ENCODE measurements at regions not wholly inside any gene's neighbourhood (a gene's known extent, or its start where the extent isn't known, plus 50 kb on each side); places are given as distances from the start of the nearest gene placed in this dataset.

GRCh38 chr5:67902497-67902830, 313.1 kb upstream of the PIK3R1 start:
- Histone ChIP-seq H2BK120ac (ENCODE audit: low read depth, low read length) (no peak overlapping the region), H3K18ac (ENCODE audit: low read length) (no peak overlapping the region), H3K23ac (ENCODE audit: low read depth, low read length, poor library complexity) (no peak overlapping the region), H2BK12ac (ENCODE audit: low read length) (no peak overlapping the region), H3K4me2 (ENCODE audit: insufficient read depth, low read length, poor library complexity, severe bottlenecking) (no peak overlapping the region), H4K91ac (ENCODE audit: low read depth, low read length, poor library complexity) (no peak overlapping the region), H3K27me3 (ENCODE audit: control insufficient read depth in 3 of 3, insufficient read depth in 3 of 3, low read depth in 1 of 3, low read length in 3 of 3) (no peaks in the 10 kb centered on the region), H3K36me3 (replicated peaks in 1 of 2; ENCODE audit: control insufficient read depth in 2 of 2, insufficient read depth in 2 of 2, low read length in 2 of 2) (no peaks in the 10 kb centered on the region), H2AK5ac (ENCODE audit: low read depth, low read length) (no peak overlapping the region), H3K4me3 (ENCODE audit: low read length in 2 of 2) (no peak overlapping the region), H2AFZ (ENCODE audit: low read length) (no peak overlapping the region), H3K9ac (ENCODE audit: low read depth, low read length, poor library complexity) (no peak overlapping the region), H2BK5ac (ENCODE audit: low read length) (no peak overlapping the region), H3K14ac (ENCODE audit: low read length) (no peak overlapping the region), H3K9me3 (replicated peaks in 1 of 2; ENCODE audit: control insufficient read depth in 2 of 2, insufficient read depth in 1 of 2, low read depth in 1 of 2, low read length in 2 of 2) (no peaks in the 10 kb centered on the region), H3K27ac (replicated peaks; ENCODE audit: low read length) (no peak overlapping the region), H2BK15ac (ENCODE audit: low read length) (no peak overlapping the region), H3K4me1 (ENCODE audit: control insufficient read depth in 2 of 2, insufficient read depth in 1 of 2, low read depth in 1 of 2, low read length in 2 of 2) (no peaks in the 10 kb centered on the region), H4K8ac (ENCODE audit: low read depth, low read length) (no peak overlapping the region), H3K4ac (ENCODE audit: low read length) (no peak overlapping the region), H3K79me1 (ENCODE audit: low read depth, low read length) (no peaks in the 10 kb centered on the region)
- DNase-seq (ENCODE audit: low spot score) = no peak
- no CpG with 5 or more reads among the region's 1 CpG for WGBS, 2 donors (ENCODE audit: extremely low coverage in 2 of 2, insufficient read length in 2 of 2, insufficient replicate concordance in 1 of 2)

- Histone ChIP-seq H4K91ac (ENCODE audit: low read depth, low read length, poor library complexity) (no peak overlapping the region), H2BK15ac (ENCODE audit: low read length) (no peak overlapping the region), H3K23ac (ENCODE audit: low read depth, low read length, poor library complexity) (no peak overlapping the region), H3K4ac (ENCODE audit: low read length) (no peak overlapping the region), H2BK12ac (ENCODE audit: low read length) (no peak overlapping the region), H3K9me3 (replicated peaks in 1 of 2; ENCODE audit: control insufficient read depth in 2 of 2, insufficient read depth in 1 of 2, low read depth in 1 of 2, low read length in 2 of 2) (no peaks in the 10 kb centered on the region), H3K27me3 (ENCODE audit: control insufficient read depth in 3 of 3, insufficient read depth in 3 of 3, low read depth in 1 of 3, low read length in 3 of 3) (no peaks in the 10 kb centered on the region), H3K4me3 (ENCODE audit: low read length in 2 of 2) (no peak overlapping the region), H3K27ac (replicated peaks; ENCODE audit: low read length) (no peak overlapping the region), H3K4me1 (ENCODE audit: control insufficient read depth in 2 of 2, insufficient read depth in 1 of 2, low read depth in 1 of 2, low read length in 2 of 2) (no peaks in the 10 kb centered on the region), H3K36me3 (replicated peaks in 1 of 2; ENCODE audit: control insufficient read depth in 2 of 2, insufficient read depth in 2 of 2, low read length in 2 of 2) (no peaks in the 10 kb centered on the region), H3K79me1 (ENCODE audit: low read depth, low read length) (no peaks in the 10 kb centered on the region), H2AK5ac (ENCODE audit: low read depth, low read length) (no peak overlapping the region), H2BK5ac (ENCODE audit: low read length) (no peak overlapping the region), H2BK120ac (ENCODE audit: low read depth, low read length) (no peak overlapping the region), H2AFZ (ENCODE audit: low read length) (no peak overlapping the region), H3K4me2 (ENCODE audit: insufficient read depth, low read length, poor library complexity, severe bottlenecking) (no peak overlapping the region), H4K8ac (ENCODE audit: low read depth, low read length) (no peak overlapping the region), H3K14ac (ENCODE audit: low read length) (no peak overlapping the region), H3K9ac (ENCODE audit: low read depth, low read length, poor library complexity) (no peak overlapping the region), H3K18ac (ENCODE audit: low read length) (no peak overlapping the region)
- WGBS, 2 donors (ENCODE audit: extremely low coverage in 2 of 2, insufficient read length in 2 of 2, insufficient replicate concordance in 1 of 2) = no CpG with 5 or more reads among the region's 7 CpGs
- no peak for DNase-seq (ENCODE audit: low spot score)
Measured at GRCh38 chr5:67901814-67902496, 313.6 kb upstream of the PIK3R1 start.

- Histone ChIP-seq H3K9ac (ENCODE audit: low read depth, low read length, poor library complexity) (no peak overlapping the region), H3K27ac (replicated peaks; ENCODE audit: low read length) (no peak overlapping the region), H3K4me1 (ENCODE audit: control insufficient read depth in 2 of 2, insufficient read depth in 1 of 2, low read depth in 1 of 2, low read length in 2 of 2) (peaks cover 0 to 2% of the 10 kb centered on the region in 2 donors), H3K14ac (ENCODE audit: low read length) (no peak overlapping the region), H3K79me1 (ENCODE audit: low read depth, low read length) (no peaks in the 10 kb centered on the region), H2BK120ac (ENCODE audit: low read depth, low read length) (no peak overlapping the region), H3K4me2 (ENCODE audit: insufficient read depth, low read length, poor library complexity, severe bottlenecking) (no peak overlapping the region), H2BK15ac (ENCODE audit: low read length) (no peak overlapping the region), H3K4ac (ENCODE audit: low read length) (no peak overlapping the region), H2AFZ (ENCODE audit: low read length) (no peak overlapping the region), H2AK5ac (ENCODE audit: low read depth, low read length) (no peak overlapping the region), H3K36me3 (replicated peaks in 1 of 2; ENCODE audit: control insufficient read depth in 2 of 2, insufficient read depth in 2 of 2, low read length in 2 of 2) (no peaks in the 10 kb centered on the region), H3K27me3 (ENCODE audit: control insufficient read depth in 3 of 3, insufficient read depth in 3 of 3, low read depth in 1 of 3, low read length in 3 of 3) (no peaks in the 10 kb centered on the region), H3K18ac (ENCODE audit: low read length) (no peak overlapping the region), H3K9me3 (replicated peaks in 1 of 2; ENCODE audit: control insufficient read depth in 2 of 2, insufficient read depth in 1 of 2, low read depth in 1 of 2, low read length in 2 of 2) (peaks cover 0 to 2% of the 10 kb centered on the region in 2 donors), H4K8ac (ENCODE audit: low read depth, low read length) (no peak overlapping the region), H3K4me3 (ENCODE audit: low read length in 2 of 2) (no peak overlapping the region), H2BK12ac (ENCODE audit: low read length) (no peak overlapping the region), H2BK5ac (ENCODE audit: low read length) (no peak overlapping the region), H3K23ac (ENCODE audit: low read depth, low read length, poor library complexity) (no peak overlapping the region), H4K91ac (ENCODE audit: low read depth, low read length, poor library complexity) (no peak overlapping the region)
- WGBS, 2 donors (ENCODE audit: extremely low coverage in 2 of 2, insufficient read length in 2 of 2, insufficient replicate concordance in 1 of 2) = no CpG with 5 or more reads among the region's 6 CpGs
- no peak for DNase-seq (ENCODE audit: low spot score)
Measured at GRCh38 chr5:67900514-67900913, 315.0 kb upstream of the PIK3R1 start.

GRCh38 chr5:67897980-67898379, 317.6 kb upstream of the PIK3R1 start:
- no peak overlapping the region for H3K4me3 ChIP-seq (ENCODE audit: low read length in 2 of 2)
- no peak overlapping the region for H3K4ac ChIP-seq (ENCODE audit: low read length)
- WGBS, 2 donors (ENCODE audit: extremely low coverage in 2 of 2, insufficient read length in 2 of 2, insufficient replicate concordance in 1 of 2) = no CpG with 5 or more reads among the region's 3 CpGs
- no peak overlapping the region for H2BK120ac ChIP-seq (ENCODE audit: low read depth, low read length)
- no peak overlapping the region for H3K23ac ChIP-seq (ENCODE audit: low read depth, low read length, poor library complexity)
- H2AFZ ChIP-seq (ENCODE audit: low read length) = no peak overlapping the region
- H2AK5ac ChIP-seq (ENCODE audit: low read depth, low read length) = no peak overlapping the region
- no peak overlapping the region for H2BK12ac ChIP-seq (ENCODE audit: low read length)
- H3K4me2 ChIP-seq (ENCODE audit: insufficient read depth, low read length, poor library complexity, severe bottlenecking) = no peak overlapping the region
- no peak overlapping the region for H4K91ac ChIP-seq (ENCODE audit: low read depth, low read length, poor library complexity)
- H3K9me3 ChIP-seq (replicated peaks in 1 of 2; ENCODE audit: control insufficient read depth in 2 of 2, insufficient read depth in 1 of 2, low read depth in 1 of 2, low read length in 2 of 2) = peaks cover 0 to 2% of the 10 kb centered on the region in 2 donors
- no peaks in the 10 kb centered on the region for H3K79me1 ChIP-seq (ENCODE audit: low read depth, low read length)
- no peak overlapping the region for H3K9ac ChIP-seq (ENCODE audit: low read depth, low read length, poor library complexity)
- H2BK15ac ChIP-seq (ENCODE audit: low read length) = no peak overlapping the region
- H3K36me3 ChIP-seq (replicated peaks in 1 of 2; ENCODE audit: control insufficient read depth in 2 of 2, insufficient read depth in 2 of 2, low read length in 2 of 2) = no peaks in the 10 kb centered on the region
- DNase-seq (ENCODE audit: low spot score) = no peak
- no peak overlapping the region for H3K18ac ChIP-seq (ENCODE audit: low read length)
- no peak overlapping the region for H3K14ac ChIP-seq (ENCODE audit: low read length)
- H3K4me1 ChIP-seq (ENCODE audit: control insufficient read depth in 2 of 2, insufficient read depth in 1 of 2, low read depth in 1 of 2, low read length in 2 of 2) = peaks cover 0 to 2% of the 10 kb centered on the region in 2 donors
- H2BK5ac ChIP-seq (ENCODE audit: low read length) = no peak overlapping the region
- no peak overlapping the region for H4K8ac ChIP-seq (ENCODE audit: low read depth, low read length)
- H3K27me3 ChIP-seq (ENCODE audit: control insufficient read depth in 3 of 3, insufficient read depth in 3 of 3, low read depth in 1 of 3, low read length in 3 of 3) = no peaks in the 10 kb centered on the region
- no peak overlapping the region for H3K27ac ChIP-seq (replicated peaks; ENCODE audit: low read length)
